HG03135 (cell line): ENCODE measurements at regions not wholly inside any gene's neighbourhood (a gene's known extent, or its start where the extent isn't known, plus 50 kb on each side); places are given as distances from the start of the nearest gene placed in this dataset.

Experiments used
- ATAC-seq: cut with Tn5 transposase; IDR thresholded peaks from one replicate; pipeline ENCODE4 v1.9.1; 2021; ENCODE audit warnings: mild to moderate bottlenecking, moderate library complexity; ENCODE audit not compliant: unreplicated experiment

GRCh38 chrX:134718105-134718965, 60.1 kb upstream of the PLAC1 start:
- ATAC-seq, result peak; percentile 54

- no peak for ATAC-seq
Measured at GRCh38 chrX:134717698-134718097, 59.4 kb upstream of the PLAC1 start.

- no peak for ATAC-seq
Measured at GRCh38 chrX:134716620-134717012, 58.3 kb upstream of the PLAC1 start.

- ATAC-seq, result no peak
Measured at GRCh38 chrX:134715930-134716619, 57.8 kb upstream of the PLAC1 start.

- ATAC-seq, result no peak
Measured at GRCh38 chrX:134714633-134715110, 56.4 kb upstream of the PLAC1 start.

- no peak for ATAC-seq
Measured at GRCh38 chrX:134713618-134714107, 55.4 kb upstream of the PLAC1 start.

- ATAC-seq, result no peak
Measured at GRCh38 chrX:134712272-134712671, 54.0 kb upstream of the PLAC1 start.

GRCh38 chrX:134711135-134711921, 53.1 kb upstream of the PLAC1 start:
- no peak for ATAC-seq
